ENCODE measurements at regions not wholly inside any gene's neighbourhood (a gene's known extent, or its start where the extent isn't known, plus 50 kb on each side); places are given as distances from the start of the nearest gene placed in this dataset.

- TF ChIP-seq SNAPC4 (CRISPR knock-in tag; IDR thresholded peaks at IDR 0.05): no peak
- TF ChIP-seq ZBTB8A (CRISPR knock-in tag; IDR thresholded peaks at IDR 0.05; ENCODE audit: borderline replicate concordance, low read depth): no peak
- TF ChIP-seq HES4 (CRISPR knock-in tag; IDR thresholded peaks at IDR 0.05; ENCODE audit: borderline replicate concordance): no peak
- TF ChIP-seq CBX5 (CRISPR knock-in tag; IDR thresholded peaks at IDR 0.05; ENCODE audit: borderline replicate concordance): no peak
- TF ChIP-seq ZZZ3 (CRISPR knock-in tag; IDR thresholded peaks at IDR 0.05; ENCODE audit: borderline replicate concordance): no peak
- no peak for TF ChIP-seq PAF1 (CRISPR knock-in tag; IDR thresholded peaks at IDR 0.05)
These were observed 1526.1 kb downstream of the FAM181B start (continued) for GRCh38 chr11:81207421-81208054.

- DNase-seq (ENCODE audit: low spot score): no peak
- in situ Hi-C loops (cut with HindIII; ENCODE audit: extremely low pct_ligation_motif_present, low pct_unique_long_range_greater_than_20kb) (no loop called here), intact Hi-C loops (cut with micrococcal nuclease; ENCODE audit: unreplicated experiment) (no loop called here)
- H3K4me2 ChIP-seq (ENCODE audit: low read depth, low read length): no peak overlapping the region
- ATAC-seq: no peak
- no peak for FAIRE-seq
- no peaks in the 10 kb centered on the region for H3K4me1 ChIP-seq (ENCODE audit: insufficient read depth, low read length)
- no peaks in the 10 kb centered on the region for H3K36me3 ChIP-seq (replicated peaks in 1 of 2; ENCODE audit: control insufficient read depth in 1 of 2, insufficient read depth in 2 of 2, low read length in 2 of 2)
- POLR2A ChIA-PET: no interaction called here
- H2AFZ ChIP-seq (ENCODE audit: low read length): no peak overlapping the region
- WGBS (ENCODE audit: low lambda C conversion rate): 0% methylated on average over 1 of the region's 1 CpG
- no peaks in the 10 kb centered on the region for H3K27me3 ChIP-seq (ENCODE audit: control insufficient read depth in 1 of 2, insufficient read depth in 2 of 2, low read length in 2 of 2)
- CTCF ChIA-PET (ENCODE audit: low intra/inter-chr PET ratio, low total read pairs): no interaction called here
- no peak overlapping the region for H3K27ac ChIP-seq (ENCODE audit: extremely low read length, insufficient read depth, low read length)
- TF ChIP-seq SNAPC4 (CRISPR knock-in tag; IDR thresholded peaks at IDR 0.05): no peak
- TF ChIP-seq ZNF282 (IDR thresholded peaks at IDR 0.05; ENCODE audit: partially characterized antibody): no peak
- H3K9me3 ChIP-seq (ENCODE audit: low read length): peaks cover 8% of the 10 kb centered on the region; the same call in 1 of the 2 replicates
- H3K4me3 ChIP-seq (replicated peaks in 1 of 3; ENCODE audit: insufficient read depth in 1 of 3, low read depth in 2 of 3, low read length in 3 of 3): no peak overlapping the region
- no peaks in the 10 kb centered on the region for H3K79me2 ChIP-seq (ENCODE audit: insufficient read depth, low read length)
- no peak overlapping the region for H3K9ac ChIP-seq (ENCODE audit: insufficient read depth, low read depth, low read length)
- no peaks in the 10 kb centered on the region for H4K20me1 ChIP-seq (ENCODE audit: insufficient read depth, low read length)
- no TSS peak for BruUV-seq (replicated peaks)
These were observed 1529.8 kb downstream of the FAM181B start for GRCh38 chr11:81203876-81204275.
